CD4-positive, alpha-beta T cell treated with Interleukin-12 subunit alpha and Interleukin-12 subunit beta, for 1 hour (primary cell): ENCODE measurements at regions not wholly inside any gene's neighbourhood (a gene's known extent, or its start where the extent isn't known, plus 50 kb on each side); places are given as distances from the start of the nearest gene placed in this dataset.
"Not testable (repeated sequence)": the region's sequence is repeated elsewhere in the genome, so short reads cannot be mapped to it uniquely, and the experiment has no call there.

Experiments
- DNase-seq: peaks from one replicate; pipeline ENCODE4 v3.0.0-alpha.2; 2020

DNA sequence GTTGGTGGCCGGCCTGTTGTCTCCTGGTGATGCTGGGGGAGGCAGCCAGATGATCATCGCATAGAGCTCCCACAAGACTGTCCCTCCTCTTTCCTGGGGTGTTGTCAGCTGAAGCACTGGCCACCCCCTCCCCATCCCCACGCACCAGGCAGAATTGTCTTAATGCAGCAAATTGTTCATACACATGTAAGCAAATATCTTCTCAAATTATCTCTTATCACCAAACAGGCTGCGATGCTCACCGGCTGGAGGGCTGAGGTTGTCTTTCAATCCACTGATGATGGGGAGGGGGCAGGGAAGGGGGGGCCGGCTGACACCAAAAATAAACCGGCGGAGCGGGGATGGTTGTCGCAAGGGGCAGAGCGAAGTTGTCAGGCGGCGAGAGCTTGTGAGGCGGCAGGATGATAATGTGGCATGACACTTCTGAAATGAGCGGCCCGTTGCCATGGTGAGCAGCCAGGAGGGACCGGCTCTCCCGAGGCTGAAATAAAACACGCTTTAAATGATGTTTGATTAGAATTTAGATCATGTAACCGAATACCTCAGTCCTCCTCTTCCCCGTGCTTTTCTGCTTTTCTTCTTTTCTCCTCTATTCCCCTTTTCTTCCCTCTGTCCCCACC lies 59.8 kb downstream of the MRM1 start:
- no peak for DNase-seq

DNA sequence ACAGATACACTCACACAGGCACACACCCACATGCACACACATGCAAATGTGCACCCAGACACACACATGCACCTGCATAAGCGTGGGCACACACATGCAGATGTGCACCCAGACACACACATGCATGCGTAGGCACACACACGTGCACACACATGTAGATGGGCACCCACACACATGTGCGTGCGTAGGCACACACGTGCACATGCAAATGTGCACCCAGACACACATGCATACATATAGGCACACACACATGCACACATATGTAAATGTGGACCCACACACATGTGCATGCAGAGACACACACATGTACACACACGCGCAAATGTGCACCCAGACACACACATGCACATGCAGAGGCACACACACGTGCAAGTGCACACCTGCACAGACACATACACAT lies 60.3 kb downstream of the MRM1 start:
- no peak for DNase-seq

- no peak for DNase-seq
Measured at GRCh38 chr17:36665417-36665816, 64.0 kb downstream of the MRM1 start.

GRCh38 chr17:36667922-36668321 lies 66.5 kb downstream of the MRM1 start:
- no peak for DNase-seq

GRCh38 chr17:36668824-36669223 lies 67.4 kb downstream of the MRM1 start:
- DNase-seq = no peak

DNA sequence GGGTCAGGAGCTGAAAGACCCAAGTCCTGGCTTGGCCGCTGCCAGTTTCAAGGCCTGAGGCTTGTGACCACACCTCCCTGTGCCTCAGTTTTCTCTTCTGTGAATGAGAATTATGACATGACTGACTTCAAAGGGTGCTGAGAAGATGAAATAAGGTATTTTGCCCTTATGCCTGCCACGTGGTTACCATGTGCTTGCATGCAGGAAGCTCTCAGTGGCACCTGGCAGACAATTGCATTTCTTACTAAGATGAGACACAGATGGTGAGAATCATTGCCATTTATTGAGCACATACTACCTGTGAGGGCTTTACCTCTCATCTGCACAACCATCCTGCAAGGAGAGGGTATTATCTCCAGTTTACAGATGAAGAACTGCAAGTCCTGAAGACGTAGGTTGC lies 69.8 kb downstream of the MRM1 start:
- no peak for DNase-seq

- no peak for DNase-seq
Measured at GRCh38 chr17:36672403-36672918, 71.1 kb downstream of the MRM1 start.

DNA sequence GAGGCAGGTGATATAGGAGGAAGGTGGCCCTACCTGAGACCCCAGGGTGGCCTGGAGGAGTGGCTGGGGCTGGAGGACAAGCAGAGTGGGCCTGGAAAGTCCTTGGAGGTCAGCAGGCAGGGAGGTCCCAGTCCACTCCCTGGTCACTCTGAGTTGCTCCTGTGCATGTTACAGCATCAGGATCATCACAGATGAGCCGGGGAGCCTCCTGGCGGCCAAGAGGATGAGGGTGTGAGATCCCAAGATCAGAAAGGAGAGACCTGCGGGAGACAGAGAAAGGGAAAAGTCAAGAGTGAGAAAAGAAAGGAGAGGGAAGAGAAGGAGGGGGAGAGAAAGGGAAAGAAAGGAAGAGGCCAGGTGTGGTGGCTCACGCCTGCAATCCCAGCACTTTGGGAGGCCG lies 71.7 kb downstream of the MRM1 start:
- no peak for DNase-seq

GRCh38 chr17:36673637-36674277 lies 72.4 kb downstream of the MRM1 start:
- no peak for DNase-seq

- peak; percentile 45 for DNase-seq
Measured at GRCh38 chr17:36674278-36674650, 72.9 kb downstream of the MRM1 start.

DNA sequence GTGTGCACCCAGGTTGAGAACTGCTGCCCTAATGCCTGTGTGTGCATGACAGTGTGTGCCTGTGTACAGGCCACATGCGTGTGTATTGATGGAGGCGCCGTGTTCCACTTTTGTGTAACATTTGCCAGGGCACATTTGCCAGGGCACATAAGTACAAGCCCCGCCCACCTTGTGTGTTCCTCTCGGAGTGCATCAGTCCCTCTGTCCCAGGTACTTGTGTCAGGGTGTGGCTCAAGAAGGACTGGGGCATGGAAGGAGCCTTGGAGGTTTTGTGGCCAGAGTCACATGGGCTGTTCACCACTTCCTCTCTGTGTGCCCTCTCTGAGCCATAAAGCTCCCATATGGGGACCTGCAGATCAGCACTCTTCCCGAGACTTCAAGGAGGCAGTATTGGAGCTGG lies 73.9 kb downstream of the MRM1 start:
- DNase-seq = peak; percentile 34

GRCh38 chr17:36675786-36676185 lies 74.4 kb downstream of the MRM1 start:
- no peak for DNase-seq

GRCh38 chr17:36679815-36680467 lies 78.6 kb downstream of the MRM1 start:
- DNase-seq = no peak

DNA sequence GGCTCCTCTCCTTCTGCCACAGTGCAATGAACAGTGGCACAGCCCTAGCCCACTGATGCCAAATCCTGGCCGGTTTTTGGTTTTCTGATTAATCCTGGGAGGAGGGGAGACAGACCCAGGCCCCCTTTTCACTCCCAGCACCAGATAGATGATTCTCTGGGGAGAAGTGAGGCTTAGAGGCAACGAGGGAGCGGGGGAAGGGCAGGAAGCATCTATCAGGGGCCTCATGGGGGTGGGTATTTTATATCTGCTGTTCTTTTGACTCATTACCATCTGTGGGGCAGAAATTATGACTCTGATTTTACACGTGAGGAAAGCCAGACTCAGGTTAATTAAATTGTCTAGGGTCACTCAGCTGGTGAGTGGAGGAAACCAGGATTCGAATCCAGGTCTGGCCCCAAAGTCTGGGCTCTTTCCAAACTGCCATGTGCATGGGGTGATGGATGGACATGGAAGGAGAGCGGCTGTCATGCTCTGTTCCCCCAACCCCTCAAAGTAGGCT lies 79.4 kb downstream of the MRM1 start:
- no peak for DNase-seq

DNA sequence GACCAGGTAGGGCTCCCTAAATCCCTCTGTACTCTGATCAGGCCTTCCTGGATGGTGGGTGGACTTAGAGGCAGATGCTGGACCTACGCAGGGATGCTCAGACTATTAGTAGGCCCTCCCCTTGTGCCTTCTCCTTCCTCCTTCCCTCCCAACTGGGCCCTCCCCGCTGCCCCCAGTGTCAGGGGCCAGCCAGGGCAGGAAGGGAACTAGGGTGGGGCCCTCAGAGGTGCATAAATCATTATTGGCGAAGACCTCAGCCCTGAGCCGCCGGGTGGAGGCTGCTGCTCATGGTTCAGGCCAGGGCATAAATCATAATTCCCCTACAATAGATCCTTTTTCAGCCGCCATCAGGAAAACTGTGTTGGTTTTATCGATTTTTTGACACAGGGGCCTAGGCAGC lies 81.4 kb downstream of the MRM1 start:
- DNase-seq = no peak

GRCh38 chr17:36683387-36683786 lies 82.0 kb downstream of the MRM1 start:
- no peak for DNase-seq

GRCh38 chr17:36684134-36684533 lies 82.8 kb downstream of the MRM1 start:
- no peak for DNase-seq

GRCh38 chr17:36686123-36686669 lies 84.8 kb downstream of the MRM1 start:
- DNase-seq = no peak

GRCh38 chr17:36687736-36688135 lies 86.4 kb downstream of the MRM1 start:
- DNase-seq = no peak

DNA sequence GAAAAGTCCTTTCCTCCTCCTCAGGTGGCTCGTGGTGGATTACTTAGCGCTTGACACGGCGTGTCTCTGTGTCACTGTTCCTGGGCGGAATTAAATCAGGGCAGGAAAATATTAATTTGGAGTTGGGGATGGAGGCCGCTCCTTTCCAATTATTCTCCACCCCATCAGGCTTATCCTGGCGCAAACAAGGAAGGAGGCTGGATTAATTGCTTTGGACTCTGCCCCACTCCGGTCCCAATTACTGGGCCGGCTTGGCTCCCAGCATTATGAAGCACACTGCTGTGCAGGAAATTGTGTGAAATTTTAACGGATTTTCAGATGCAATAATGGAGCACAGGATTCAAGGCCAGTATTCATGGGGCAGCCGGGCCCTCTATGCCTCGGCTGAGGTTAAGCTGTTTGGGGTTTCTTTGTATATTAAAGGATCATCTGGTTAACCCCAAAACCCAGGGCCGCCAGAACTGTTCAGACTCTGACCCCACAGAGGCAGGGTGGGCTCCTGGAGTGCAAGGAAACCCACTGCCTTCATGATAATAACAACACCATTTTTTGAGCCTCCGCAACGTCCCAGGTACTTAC lies 87.8 kb downstream of the MRM1 start:
- no peak for DNase-seq

- no peak for DNase-seq
Measured at GRCh38 chr17:36690190-36690589, 88.8 kb downstream of the MRM1 start.

- DNase-seq = no peak
Measured at GRCh38 chr17:36691606-36692005, 90.2 kb downstream of the MRM1 start.

GRCh38 chr17:36695082-36695481 lies 93.7 kb downstream of the MRM1 start:
- no peak for DNase-seq

GRCh38 chr17:36695710-36696109 lies 94.3 kb downstream of the MRM1 start:
- DNase-seq = not testable (repeated sequence)
